GF-D8 (cell line): ENCODE measurements at regions not wholly inside any gene's neighbourhood (a gene's known extent, or its start where the extent isn't known, plus 50 kb on each side); places are given as distances from the start of the nearest gene placed in this dataset.

Source experiments
- DNase-seq: peaks from one replicate; lab custom pipeline; 2025; lab: John Stamatoyannopoulos, UW

- no peak for DNase-seq
These were observed 181.3 kb upstream of the GMDS start for GRCh38 chr6:2426561-2427340.

- DNase-seq, result no peak
These were observed 170.8 kb upstream of the GMDS start for GRCh38 chr6:2416128-2416712.

GRCh38 chr6:2414885-2415547 is 169.6 kb upstream of the GMDS start:
- DNase-seq, result no peak

- DNase-seq, result no peak
These were observed 167.3 kb upstream of the GMDS start for GRCh38 chr6:2412731-2413130.

GRCh38 chr6:2410656-2411380 is 165.4 kb upstream of the GMDS start:
- DNase-seq, result no peak

GRCh38 chr6:2407525-2407924 is 162.1 kb upstream of the GMDS start:
- no peak for DNase-seq

GRCh38 chr6:2404211-2404929 is 159.0 kb upstream of the GMDS start:
- no peak for DNase-seq

- no peak for DNase-seq
These were observed 158.1 kb upstream of the GMDS start for GRCh38 chr6:2403546-2403945.

GRCh38 chr6:2396846-2397630 is 151.6 kb upstream of the GMDS start:
- DNase-seq, result no peak

- no peak for DNase-seq
These were observed 150.7 kb upstream of the GMDS start for GRCh38 chr6:2396042-2396657.

- no peak for DNase-seq
These were observed 143.3 kb upstream of the GMDS start for GRCh38 chr6:2388554-2389324.

GRCh38 chr6:2387445-2387844 is 142.0 kb upstream of the GMDS start:
- no peak for DNase-seq

- DNase-seq, result no peak
These were observed 140.1 kb upstream of the GMDS start for GRCh38 chr6:2385471-2385983.

GRCh38 chr6:2384528-2384927 is 139.1 kb upstream of the GMDS start:
- DNase-seq, result no peak

GRCh38 chr6:2381872-2382661 is 136.7 kb upstream of the GMDS start:
- no peak for DNase-seq

- DNase-seq, result no peak
These were observed 133.7 kb upstream of the GMDS start for GRCh38 chr6:2378891-2379652.

- DNase-seq, result no peak
These were observed 132.7 kb upstream of the GMDS start for GRCh38 chr6:2378046-2378657.
